ENCODE measurements at regions not wholly inside any gene's neighbourhood (a gene's known extent, or its start where the extent isn't known, plus 50 kb on each side); places are given as distances from the start of the nearest gene placed in this dataset.

- POLR2A ChIA-PET, result no interaction called here
- DNase-seq (ENCODE audit: low read depth), result no peak
- no peak overlapping the region for H3K4me3 ChIP-seq (ENCODE audit: low read depth, low read length)
- no peaks in the 10 kb centered on the region for H3K36me3 ChIP-seq (ENCODE audit: control insufficient read depth, insufficient read depth, low read length)
- CTCF ChIA-PET, result no interaction called here
- TF ChIP-seq CTCF (IDR thresholded peaks at IDR 0.05; ENCODE audit: insufficient read depth, low read depth, low read length), result no peak
- no peaks in the 10 kb centered on the region for H3K27me3 ChIP-seq (ENCODE audit: control insufficient read depth, insufficient read depth, low read length)
Measured at GRCh38 chr2:153068915-153069314, 350.5 kb downstream of the ARL6IP6 start.

GRCh38 chr2:153068052-153068451 is 349.6 kb downstream of the ARL6IP6 start:
- ChIA-PET CTCF (no interaction called here), POLR2A (no interaction called here)
- H3K4me3 ChIP-seq (ENCODE audit: low read depth, low read length), result no peak overlapping the region
- DNase-seq (ENCODE audit: low read depth), result no peak
- H3K27me3 ChIP-seq (ENCODE audit: control insufficient read depth, insufficient read depth, low read length), result no peaks in the 10 kb centered on the region
- no peaks in the 10 kb centered on the region for H3K36me3 ChIP-seq (ENCODE audit: control insufficient read depth, insufficient read depth, low read length)
- no peak for TF ChIP-seq CTCF (IDR thresholded peaks at IDR 0.05; ENCODE audit: insufficient read depth, low read depth, low read length)

- no peaks in the 10 kb centered on the region for H3K36me3 ChIP-seq (ENCODE audit: control insufficient read depth, insufficient read depth, low read length)
- POLR2A ChIA-PET, result no interaction called here
- H3K4me3 ChIP-seq (ENCODE audit: low read depth, low read length), result no peak overlapping the region
- CTCF ChIA-PET, result interaction anchor here (0.6 kb wide), 1 partner anchor 172 kb away, joined by 3 read pairs; no protein-coding TSS in a partner anchor
- H3K27me3 ChIP-seq (ENCODE audit: control insufficient read depth, insufficient read depth, low read length), result no peaks in the 10 kb centered on the region
- no peak for DNase-seq (ENCODE audit: low read depth)
- TF ChIP-seq CTCF (IDR thresholded peaks at IDR 0.05; ENCODE audit: insufficient read depth, low read depth, low read length), result no peak
Measured at GRCh38 chr2:153059338-153060052, 341.1 kb downstream of the ARL6IP6 start.

- Histone ChIP-seq H3K27me3 (ENCODE audit: control insufficient read depth, insufficient read depth, low read length) (no peaks in the 10 kb centered on the region), H3K36me3 (ENCODE audit: control insufficient read depth, insufficient read depth, low read length) (no peaks in the 10 kb centered on the region), H3K4me3 (ENCODE audit: low read depth, low read length) (no peak overlapping the region)
- CTCF ChIA-PET, result interaction anchor here (1.0 kb wide), 1 partner anchor 8 kb away, joined by 3 read pairs; no protein-coding TSS in a partner anchor
- no peak for DNase-seq (ENCODE audit: low read depth)
- POLR2A ChIA-PET, result no interaction called here
- TF ChIP-seq CTCF (IDR thresholded peaks at IDR 0.05; ENCODE audit: insufficient read depth, low read depth, low read length), result no peak
Measured at GRCh38 chr2:153057743-153058142, 339.3 kb downstream of the ARL6IP6 start.

GRCh38 chr2:153055182-153055581 is 336.8 kb downstream of the ARL6IP6 start:
- ChIA-PET CTCF (no interaction called here), POLR2A (no interaction called here)
- Histone ChIP-seq H3K4me3 (ENCODE audit: low read depth, low read length) (no peak overlapping the region), H3K27me3 (ENCODE audit: control insufficient read depth, insufficient read depth, low read length) (no peaks in the 10 kb centered on the region), H3K36me3 (ENCODE audit: control insufficient read depth, insufficient read depth, low read length) (no peaks in the 10 kb centered on the region)
- no peak for TF ChIP-seq CTCF (IDR thresholded peaks at IDR 0.05; ENCODE audit: insufficient read depth, low read depth, low read length)
- no peak for DNase-seq (ENCODE audit: low read depth)

All from BJ (cell line).